ENCODE measurements at regions not wholly inside any gene's neighbourhood (a gene's known extent, or its start where the extent isn't known, plus 50 kb on each side); places are given as distances from the start of the nearest gene placed in this dataset.
A peak's percentile ranks its signal among the peaks of the same experiment; 100 is the strongest.

GRCh38 chr22:27131346-27131745 lies 474.0 kb downstream of the MIAT start:
- peaks cover 4 to 11% of the 10 kb centered on the region in 2 donors for H3K4me1 Mint-ChIP-seq
- no peak for ATAC-seq (replicated peaks)
- peaks cover 25 to 26% of the 10 kb centered on the region in 2 donors for H3K27me3 Mint-ChIP-seq
- H3K9me3 Mint-ChIP-seq = peaks cover 0 to 2% of the 10 kb centered on the region in 2 donors
- no peaks in the 10 kb centered on the region for H3K36me3 Mint-ChIP-seq
- no peak overlapping the region for H3K27ac Mint-ChIP-seq
- no peak overlapping the region for H3K4me3 Mint-ChIP-seq
- no peak for DNase-seq

GRCh38 chr22:27132400-27132799 lies 475.0 kb downstream of the MIAT start:
- no peak overlapping the region for H3K27ac Mint-ChIP-seq

GRCh38 chr22:27133019-27133431 lies 475.6 kb downstream of the MIAT start:
- peaks cover 18 to 20% of the 10 kb centered on the region in 2 donors for H3K27me3 Mint-ChIP-seq
- peaks cover 3 to 7% of the 10 kb centered on the region in 2 donors for H3K9me3 Mint-ChIP-seq
- no peak overlapping the region for H3K27ac Mint-ChIP-seq

More at GRCh38 chr22:27132400-27132799, 475.0 kb downstream of the MIAT start:
- ATAC-seq (replicated peaks) (no peak), DNase-seq (no peak)
- Mint-ChIP-seq H3K36me3 (no peaks in the 10 kb centered on the region), H3K9me3 (peaks cover 3 to 7% of the 10 kb centered on the region in 2 donors), H3K27me3 (peaks cover 19 to 21% of the 10 kb centered on the region in 2 donors), H3K4me3 (no peak overlapping the region), H3K4me1 (peaks cover 4 to 11% of the 10 kb centered on the region in 2 donors)

GRCh38 chr22:27133681-27134314 lies 476.4 kb downstream of the MIAT start:
- peaks cover 3 to 7% of the 10 kb centered on the region in 2 donors for H3K9me3 Mint-ChIP-seq
- no peak overlapping the region for H3K4me3 Mint-ChIP-seq
- DNase-seq (no peak), ATAC-seq (replicated peaks) (peak; percentile 19 to 47)
- H3K4me1 Mint-ChIP-seq = peaks cover 4 to 11% of the 10 kb centered on the region in 2 donors
- H3K36me3 Mint-ChIP-seq = no peaks in the 10 kb centered on the region
- H3K27me3 Mint-ChIP-seq = peaks cover 18 to 20% of the 10 kb centered on the region in 2 donors
- no peak overlapping the region for H3K27ac Mint-ChIP-seq

More at GRCh38 chr22:27133019-27133431, 475.6 kb downstream of the MIAT start:
- Mint-ChIP-seq H3K4me1 (peaks cover 4 to 11% of the 10 kb centered on the region in 2 donors), H3K36me3 (no peaks in the 10 kb centered on the region), H3K4me3 (no peak overlapping the region)
- ATAC-seq (replicated peaks) (no peak), DNase-seq (no peak)

- ATAC-seq (replicated peaks) (peak; percentile 92 to 99), DNase-seq (peak; percentile 9)
- Mint-ChIP-seq H3K4me1 (peaks cover 4 to 11% of the 10 kb centered on the region in 2 donors), H3K4me3 (no peak overlapping the region), H3K27me3 (peaks cover 16 to 18% of the 10 kb centered on the region in 2 donors), H3K36me3 (no peaks in the 10 kb centered on the region), H3K27ac (no peak overlapping the region), H3K9me3 (peaks cover 3 to 7% of the 10 kb centered on the region in 2 donors)
Measured at GRCh38 chr22:27134315-27134701, 476.9 kb downstream of the MIAT start.

GRCh38 chr22:27135031-27135981 lies 477.9 kb downstream of the MIAT start:
- no peak overlapping the region for H3K4me3 Mint-ChIP-seq
- H3K9me3 Mint-ChIP-seq = peaks cover 3 to 7% of the 10 kb centered on the region in 2 donors
- peaks cover 16 to 18% of the 10 kb centered on the region in 2 donors for H3K27me3 Mint-ChIP-seq
- no peaks in the 10 kb centered on the region for H3K36me3 Mint-ChIP-seq
- no peak for ATAC-seq (replicated peaks)
- DNase-seq = no peak
- H3K4me1 Mint-ChIP-seq = peaks cover 4 to 11% of the 10 kb centered on the region in 2 donors
- no peak overlapping the region for H3K27ac Mint-ChIP-seq

- H3K27me3 Mint-ChIP-seq = peaks cover 13 to 14% of the 10 kb centered on the region in 2 donors
- peaks cover 3 to 7% of the 10 kb centered on the region in 2 donors for H3K9me3 Mint-ChIP-seq
- H3K4me1 Mint-ChIP-seq = peaks cover 4 to 11% of the 10 kb centered on the region in 2 donors
- no peak overlapping the region for H3K27ac Mint-ChIP-seq
- no peaks in the 10 kb centered on the region for H3K36me3 Mint-ChIP-seq
- DNase-seq = no peak
- H3K4me3 Mint-ChIP-seq = no peak overlapping the region
- ATAC-seq (replicated peaks) = no peak
Measured at GRCh38 chr22:27136596-27136995, 479.2 kb downstream of the MIAT start.

GRCh38 chr22:27137871-27138337 lies 480.5 kb downstream of the MIAT start:
- no peak for ATAC-seq (replicated peaks)
- DNase-seq = no peak
- H3K4me3 Mint-ChIP-seq = no peak overlapping the region
- peaks cover 3 to 11% of the 10 kb centered on the region in 2 donors for H3K4me1 Mint-ChIP-seq
- H3K9me3 Mint-ChIP-seq = peaks cover 3 to 7% of the 10 kb centered on the region in 2 donors
- H3K36me3 Mint-ChIP-seq = no peaks in the 10 kb centered on the region
- H3K27me3 Mint-ChIP-seq = peaks cover 6 to 11% of the 10 kb centered on the region in 2 donors
- no peak overlapping the region for H3K27ac Mint-ChIP-seq

- peaks cover 3 to 7% of the 10 kb centered on the region in 2 donors for H3K9me3 Mint-ChIP-seq
- no peak overlapping the region for H3K27ac Mint-ChIP-seq
- H3K4me1 Mint-ChIP-seq = peaks cover 0 to 11% of the 10 kb centered on the region in 2 donors
- no peak overlapping the region for H3K4me3 Mint-ChIP-seq
- no peaks in the 10 kb centered on the region for H3K36me3 Mint-ChIP-seq
- H3K27me3 Mint-ChIP-seq = peaks cover 5 to 12% of the 10 kb centered on the region in 2 donors
- ATAC-seq (replicated peaks) = no peak
- no peak for DNase-seq
Measured at GRCh38 chr22:27138471-27138870, 481.1 kb downstream of the MIAT start.

GRCh38 chr22:27139935-27140511 lies 482.6 kb downstream of the MIAT start:
- H3K4me3 Mint-ChIP-seq = no peak overlapping the region
- H3K27me3 Mint-ChIP-seq = peaks cover 0 to 8% of the 10 kb centered on the region in 2 donors
- no peak overlapping the region for H3K27ac Mint-ChIP-seq
- no peaks in the 10 kb centered on the region for H3K4me1 Mint-ChIP-seq
- DNase-seq (no peak), ATAC-seq (replicated peaks) (no peak)
- peaks cover 3 to 7% of the 10 kb centered on the region in 2 donors for H3K9me3 Mint-ChIP-seq
- no peaks in the 10 kb centered on the region for H3K36me3 Mint-ChIP-seq

GRCh38 chr22:27142286-27142685 lies 484.9 kb downstream of the MIAT start:
- H3K36me3 Mint-ChIP-seq = no peaks in the 10 kb centered on the region
- no peak overlapping the region for H3K27ac Mint-ChIP-seq
- peaks cover 0 to 12% of the 10 kb centered on the region in 2 donors for H3K27me3 Mint-ChIP-seq
- DNase-seq (no peak), ATAC-seq (replicated peaks) (no peak)
- H3K4me3 Mint-ChIP-seq = no peak overlapping the region
- H3K4me1 Mint-ChIP-seq = no peaks in the 10 kb centered on the region
- no peaks in the 10 kb centered on the region for H3K9me3 Mint-ChIP-seq

GRCh38 chr22:27144321-27144720 lies 486.9 kb downstream of the MIAT start:
- H3K27ac Mint-ChIP-seq = peak overlapping the region; percentile 7
- no peak for DNase-seq
- H3K36me3 Mint-ChIP-seq = no peaks in the 10 kb centered on the region
- ATAC-seq (replicated peaks) = no peak
- H3K4me1 Mint-ChIP-seq = no peaks in the 10 kb centered on the region
- H3K4me3 Mint-ChIP-seq = no peak overlapping the region
- peaks cover 9 to 16% of the 10 kb centered on the region in 2 donors for H3K27me3 Mint-ChIP-seq
- peaks cover 0 to 5% of the 10 kb centered on the region in 2 donors for H3K9me3 Mint-ChIP-seq

GRCh38 chr22:27146866-27147633 lies 489.7 kb downstream of the MIAT start:
- ATAC-seq (replicated peaks) (no peak), DNase-seq (no peak)
- Mint-ChIP-seq H3K4me3 (no peak overlapping the region), H3K27me3 (peaks cover 21 to 26% of the 10 kb centered on the region in 2 donors), H3K9me3 (peaks cover 0 to 5% of the 10 kb centered on the region in 2 donors), H3K36me3 (no peaks in the 10 kb centered on the region), H3K4me1 (peaks cover 0 to 7% of the 10 kb centered on the region in 2 donors), H3K27ac (no peak overlapping the region)

All from stimulated activated naive B cell treated with anti-CD40 and anti-IgM and Interleukin-4, amounts not matched to agents 10 μg/mL and 1 μg/mL and 100 μg/mL, for 72 hours (primary cell).